Lower leg skin (tissue), 3 donors: ENCODE measurements at regions not wholly inside any gene's neighbourhood (a gene's known extent, or its start where the extent isn't known, plus 50 kb on each side); places are given as distances from the start of the nearest gene placed in this dataset.

Experiments
- POLR2A ChIP-seq, 2 donors: fragments of 450-650 bp; IDR thresholded peaks; one replicate each; pipeline ENCODE4 v1.6.1; 2016 to 2017; ENCODE audit warnings: antibody characterized with exemption in 2 of 2, mild to moderate bottlenecking in 1 of 2, moderate library complexity in 1 of 2
- TF ChIP-seq, protein P1 (sequence below), 3 donors: fragments of 450-650 bp; IDR thresholded peaks; one replicate each; pipeline ENCODE4 v1.5.1; 2016; ENCODE audit warnings: antibody characterized with exemption in 3 of 3, mild to moderate bottlenecking in 3 of 3, moderate library complexity in 2 of 3

DNA sequence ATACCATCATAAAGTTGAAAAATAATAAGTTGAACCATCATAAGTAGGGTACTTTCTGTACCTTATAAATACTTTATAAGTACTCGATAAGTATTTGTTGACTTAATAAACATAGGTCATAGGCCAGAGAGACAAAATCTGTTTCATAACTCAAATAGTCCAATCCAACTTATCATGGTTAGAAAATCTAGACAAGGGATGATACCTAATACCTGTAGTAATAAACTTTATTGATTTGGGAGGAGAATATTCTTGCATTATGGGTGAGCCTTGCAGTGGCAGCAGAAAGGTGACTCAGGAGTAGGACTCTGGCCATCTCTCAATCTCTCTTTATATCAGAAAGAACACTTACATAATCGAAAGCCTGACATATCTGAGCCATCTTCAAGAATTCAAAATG, 466.8 kb upstream of the GRIN3A start:
- TF ChIP-seq, protein P1, sequence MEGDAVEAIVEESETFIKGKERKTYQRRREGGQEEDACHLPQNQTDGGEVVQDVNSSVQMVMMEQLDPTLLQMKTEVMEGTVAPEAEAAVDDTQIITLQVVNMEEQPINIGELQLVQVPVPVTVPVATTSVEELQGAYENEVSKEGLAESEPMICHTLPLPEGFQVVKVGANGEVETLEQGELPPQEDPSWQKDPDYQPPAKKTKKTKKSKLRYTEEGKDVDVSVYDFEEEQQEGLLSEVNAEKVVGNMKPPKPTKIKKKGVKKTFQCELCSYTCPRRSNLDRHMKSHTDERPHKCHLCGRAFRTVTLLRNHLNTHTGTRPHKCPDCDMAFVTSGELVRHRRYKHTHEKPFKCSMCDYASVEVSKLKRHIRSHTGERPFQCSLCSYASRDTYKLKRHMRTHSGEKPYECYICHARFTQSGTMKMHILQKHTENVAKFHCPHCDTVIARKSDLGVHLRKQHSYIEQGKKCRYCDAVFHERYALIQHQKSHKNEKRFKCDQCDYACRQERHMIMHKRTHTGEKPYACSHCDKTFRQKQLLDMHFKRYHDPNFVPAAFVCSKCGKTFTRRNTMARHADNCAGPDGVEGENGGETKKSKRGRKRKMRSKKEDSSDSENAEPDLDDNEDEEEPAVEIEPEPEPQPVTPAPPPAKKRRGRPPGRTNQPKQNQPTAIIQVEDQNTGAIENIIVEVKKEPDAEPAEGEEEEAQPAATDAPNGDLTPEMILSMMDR (IDR thresholded peaks at IDR 0.05): no peak
- no peak for TF ChIP-seq POLR2A (IDR thresholded peaks at IDR 0.05)
